SK-N-MC (cell line): ENCODE measurements at regions not wholly inside any gene's neighbourhood (a gene's known extent, or its start where the extent isn't known, plus 50 kb on each side); places are given as distances from the start of the nearest gene placed in this dataset.

Source experiments
- DNase-seq: peaks from one replicate; pipeline ENCODE4 v3.0.0-alpha.2; 2011; ENCODE audit warnings: low read depth, low spot score
- H3K27ac ChIP-seq: fragments of 200-600 bp; sonication (generic); 2 replicates; pipeline ENCODE4 v1.5.1; 2016; ENCODE audit warnings: mixed run types
- H3K36me3 ChIP-seq: fragments of 200-600 bp; sonication (generic); 2 replicates; pipeline ENCODE4 v1.6.1; 2017; ENCODE audit warnings: antibody characterized with exemption, low read length, mixed read lengths; ENCODE audit not compliant: insufficient read depth
- H3K4me3 ChIP-seq: fragments of 200-600 bp; sonication (generic); 2 replicates; pipeline ENCODE4 v1.5.1; 2016
- H3K9ac ChIP-seq: fragments of 200-600 bp; sonication (generic); 2 replicates; pipeline ENCODE4 v1.8.0; 2017; ENCODE audit warnings: mixed run types, mixed read lengths; ENCODE audit not compliant: insufficient read length
- H3K9me3 ChIP-seq: fragments of 200-600 bp; sonication (generic); 2 replicates; pipeline ENCODE4 v1.6.1; 2017; ENCODE audit warnings: low read depth, mild to moderate bottlenecking, antibody characterized with exemption, low read length, moderate library complexity, mixed read lengths
- EZH2 ChIP-seq: fragments of 200-600 bp; sonication (generic); IDR thresholded peaks from one replicate; pipeline ENCODE4 v1.6.1; 2017; ENCODE audit warnings: antibody characterized with exemption
- FOXP2 ChIP-seq: optimal IDR thresholded peaks from 2 replicates; pipeline ENCODE3; 2011; ENCODE audit warnings: mild to moderate bottlenecking, moderate library complexity; ENCODE audit not compliant: insufficient read depth; ENCODE audit errors: extremely low read length, control extremely low read depth
- POLR2AphosphoS5 ChIP-seq: IDR thresholded peaks from 2 replicates; pipeline ENCODE4 v1.6.1; 2012; ENCODE audit warnings: mild to moderate bottlenecking, low read depth, low read length, borderline replicate concordance

- no peaks in the 10 kb centered on the region for H3K9me3 ChIP-seq
- no peak overlapping the region for H3K9ac ChIP-seq
- peak overlapping the region; percentile 96 for H3K27ac ChIP-seq
- H3K36me3 ChIP-seq = no peaks in the 10 kb centered on the region
- no peak for TF ChIP-seq EZH2
- TF ChIP-seq FOXP2 = no peak
- TF ChIP-seq POLR2AphosphoS5 = no peak; the same call in 1 of the 2 replicates
- DNase-seq = no peak
- H3K4me3 ChIP-seq = no peak overlapping the region
Observed at GRCh38 chr15:47414207-47414606, 303.1 kb upstream of the SEMA6D start.

- Histone ChIP-seq H3K27ac (peak overlapping the region; percentile 96), H3K9ac (peak overlapping the region; percentile 52), H3K36me3 (no peaks in the 10 kb centered on the region), H3K4me3 (peak overlapping the region; percentile 72), H3K9me3 (no peaks in the 10 kb centered on the region)
- no peak for DNase-seq
- TF ChIP-seq FOXP2 (peak; percentile 86), POLR2AphosphoS5 (peak; percentile 24; the same call in 1 of the 2 replicates), EZH2 (no peak)
Observed at GRCh38 chr15:47415539-47415971, 301.8 kb upstream of the SEMA6D start.

- peak overlapping the region; percentile 46 for H3K9ac ChIP-seq
- no peaks in the 10 kb centered on the region for H3K36me3 ChIP-seq
- H3K9me3 ChIP-seq = no peaks in the 10 kb centered on the region
- TF ChIP-seq FOXP2 (no peak), POLR2AphosphoS5 (no peak; the same call in 1 of the 2 replicates)
- DNase-seq = no peak
- H3K27ac ChIP-seq = peak overlapping the region; percentile 96
- peak overlapping the region; percentile 51 for H3K4me3 ChIP-seq
Observed at GRCh38 chr15:47422881-47423665, 294.2 kb upstream of the SEMA6D start.

- H3K9me3 ChIP-seq = no peaks in the 10 kb centered on the region
- no peak for TF ChIP-seq FOXP2
- TF ChIP-seq POLR2AphosphoS5 = no peak
- no peak for TF ChIP-seq EZH2
- H3K9ac ChIP-seq = no peak overlapping the region
- no peak overlapping the region for H3K4me3 ChIP-seq
- no peaks in the 10 kb centered on the region for H3K36me3 ChIP-seq
- DNase-seq = no peak
- H3K27ac ChIP-seq = no peak overlapping the region
Observed at GRCh38 chr15:47427463-47427862, 289.8 kb upstream of the SEMA6D start.

GRCh38 chr15:47429376-47429775 is 287.9 kb upstream of the SEMA6D start:
- Histone ChIP-seq H3K36me3 (no peaks in the 10 kb centered on the region), H3K9me3 (no peaks in the 10 kb centered on the region), H3K4me3 (no peak overlapping the region), H3K27ac (no peak overlapping the region), H3K9ac (no peak overlapping the region)
- DNase-seq = no peak
- TF ChIP-seq POLR2AphosphoS5 (no peak), EZH2 (no peak), FOXP2 (no peak)

- Histone ChIP-seq H3K9ac (no peak overlapping the region), H3K4me3 (no peak overlapping the region), H3K36me3 (no peaks in the 10 kb centered on the region), H3K27ac (no peak overlapping the region), H3K9me3 (no peaks in the 10 kb centered on the region)
- no peak for TF ChIP-seq EZH2
- TF ChIP-seq FOXP2 = no peak
- TF ChIP-seq POLR2AphosphoS5 = no peak
- DNase-seq = no peak
Observed at GRCh38 chr15:47431501-47431900, 285.8 kb upstream of the SEMA6D start.

- TF ChIP-seq EZH2 (no peak), POLR2AphosphoS5 (no peak), FOXP2 (no peak)
- Histone ChIP-seq H3K36me3 (no peaks in the 10 kb centered on the region), H3K4me3 (no peak overlapping the region), H3K27ac (no peak overlapping the region), H3K9ac (no peak overlapping the region), H3K9me3 (no peaks in the 10 kb centered on the region)
- no peak for DNase-seq
Observed at GRCh38 chr15:47432826-47433225, 284.5 kb upstream of the SEMA6D start.

- Histone ChIP-seq H3K36me3 (no peaks in the 10 kb centered on the region), H3K27ac (no peak overlapping the region), H3K4me3 (no peak overlapping the region), H3K9me3 (no peaks in the 10 kb centered on the region), H3K9ac (no peak overlapping the region)
- DNase-seq = no peak
- TF ChIP-seq EZH2 (no peak), POLR2AphosphoS5 (no peak), FOXP2 (no peak)
Observed at GRCh38 chr15:47434596-47434995, 282.7 kb upstream of the SEMA6D start.
